ENCODE measurements at regions not wholly inside any gene's neighbourhood (a gene's known extent, or its start where the extent isn't known, plus 50 kb on each side); places are given as distances from the start of the nearest gene placed in this dataset.
"Not testable (repeated sequence)": the region's sequence is repeated elsewhere in the genome, so short reads cannot be mapped to it uniquely, and the experiment has no call there.

GRCh38 chr13:89282241-89282640 is 1611.1 kb downstream of the SLITRK5 start:
- DNase-seq (ENCODE audit: low read depth in 2 of 2, low spot score in 1 of 2): no peak

GRCh38 chr13:89287381-89287780 is 1616.2 kb downstream of the SLITRK5 start:
- no peak for DNase-seq (ENCODE audit: low read depth in 2 of 2, low spot score in 1 of 2)

DNA sequence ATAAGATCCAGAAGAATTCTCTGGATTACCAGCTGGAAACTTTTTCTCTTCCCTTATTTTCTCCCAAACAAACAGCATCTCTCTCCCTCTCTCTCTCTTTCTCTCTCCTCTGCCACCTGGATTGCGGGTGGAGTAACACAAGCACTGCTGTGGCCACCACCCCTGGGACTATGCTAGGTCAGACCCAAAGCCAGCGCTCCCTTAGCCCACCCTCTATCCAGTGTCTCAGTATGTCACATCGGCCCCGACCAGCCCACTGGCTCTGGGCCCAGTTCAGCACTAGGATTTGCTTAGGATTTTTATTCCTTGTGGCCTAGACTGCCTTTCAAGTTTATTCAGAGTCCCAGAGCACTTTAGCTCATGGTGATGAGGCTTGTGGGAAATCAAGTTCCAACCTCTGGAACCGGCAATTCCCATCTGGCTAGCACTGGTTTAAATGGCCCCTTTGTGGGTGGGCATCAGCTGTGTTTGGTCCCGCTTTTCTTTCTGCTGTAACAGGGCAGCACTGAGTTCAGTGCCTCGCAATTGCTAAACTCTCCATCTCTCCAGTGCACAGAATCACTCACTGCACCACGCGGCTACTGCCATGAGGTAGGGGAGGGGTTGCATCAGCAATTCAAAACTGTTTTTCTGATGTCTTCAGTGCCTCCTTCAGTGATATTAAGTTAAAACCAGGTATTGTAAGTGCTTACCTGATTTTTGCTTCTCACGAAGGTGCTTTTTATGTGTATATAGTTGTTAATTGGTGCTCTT is 1623.1 kb downstream of the SLITRK5 start:
- DNase-seq (ENCODE audit: low read depth in 2 of 2, low spot score in 1 of 2): no peak

GRCh38 chr13:89307278-89307677 is 1636.1 kb downstream of the SLITRK5 start:
- no peak for DNase-seq (ENCODE audit: low read depth in 2 of 2, low spot score in 1 of 2)

- no peak for DNase-seq (ENCODE audit: low read depth in 2 of 2, low spot score in 1 of 2)
These were observed 1639.9 kb downstream of the SLITRK5 start for GRCh38 chr13:89310943-89311672.

- DNase-seq (ENCODE audit: low read depth in 2 of 2, low spot score in 1 of 2): no peak
These were observed 1644.1 kb downstream of the SLITRK5 start for GRCh38 chr13:89315287-89315686.

DNA sequence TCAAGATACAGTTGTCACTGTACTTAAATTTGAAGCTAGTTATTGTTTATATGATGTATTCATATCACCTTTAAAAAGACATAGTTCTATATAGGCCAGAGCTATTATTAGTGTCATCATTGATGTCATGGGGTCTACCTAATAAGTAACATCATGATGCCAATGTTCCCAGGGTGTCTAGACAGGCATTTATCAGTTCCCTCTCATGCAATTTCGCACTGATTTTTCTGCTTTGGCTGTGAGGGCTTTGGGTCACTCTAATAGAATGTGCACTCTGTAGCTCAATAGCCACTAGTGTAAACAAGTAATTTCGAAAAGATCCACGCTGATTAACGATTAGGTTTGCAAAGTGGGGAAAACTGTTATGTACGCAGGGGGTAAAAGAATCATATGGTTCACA is 1651.3 kb downstream of the SLITRK5 start:
- no peak for DNase-seq (ENCODE audit: low read depth in 2 of 2, low spot score in 1 of 2)

- no peak for DNase-seq (ENCODE audit: low read depth in 2 of 2, low spot score in 1 of 2)
These were observed 1653.4 kb downstream of the SLITRK5 start for GRCh38 chr13:89324582-89324981.

GRCh38 chr13:89343165-89343564 is 1672.0 kb downstream of the SLITRK5 start:
- no peak for DNase-seq (ENCODE audit: low read depth in 2 of 2, low spot score in 1 of 2)

- DNase-seq (ENCODE audit: low read depth in 2 of 2, low spot score in 1 of 2): no peak
These were observed 1681.2 kb downstream of the SLITRK5 start for GRCh38 chr13:89352384-89352783.

DNA sequence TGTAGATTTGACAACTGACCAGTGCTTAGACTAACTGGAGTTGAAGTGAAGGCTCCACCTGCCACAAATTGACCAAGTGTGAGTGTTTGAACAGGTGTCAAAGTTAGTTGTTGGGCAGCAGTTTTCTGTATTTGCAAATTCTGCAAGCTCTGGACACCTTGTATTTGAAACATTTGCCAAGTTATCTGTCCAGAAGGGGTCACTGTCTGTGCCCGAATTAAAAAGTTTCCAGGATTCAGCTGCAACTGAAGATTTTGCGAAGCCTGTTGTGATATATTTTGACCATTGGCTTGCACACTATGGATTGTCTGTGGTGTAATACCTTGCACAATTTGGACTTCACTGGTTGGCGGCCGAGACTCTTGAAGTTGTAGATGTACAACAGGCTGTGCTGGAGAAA is 1690.7 kb downstream of the SLITRK5 start:
- no peak for DNase-seq (ENCODE audit: low read depth in 2 of 2, low spot score in 1 of 2)

DNA sequence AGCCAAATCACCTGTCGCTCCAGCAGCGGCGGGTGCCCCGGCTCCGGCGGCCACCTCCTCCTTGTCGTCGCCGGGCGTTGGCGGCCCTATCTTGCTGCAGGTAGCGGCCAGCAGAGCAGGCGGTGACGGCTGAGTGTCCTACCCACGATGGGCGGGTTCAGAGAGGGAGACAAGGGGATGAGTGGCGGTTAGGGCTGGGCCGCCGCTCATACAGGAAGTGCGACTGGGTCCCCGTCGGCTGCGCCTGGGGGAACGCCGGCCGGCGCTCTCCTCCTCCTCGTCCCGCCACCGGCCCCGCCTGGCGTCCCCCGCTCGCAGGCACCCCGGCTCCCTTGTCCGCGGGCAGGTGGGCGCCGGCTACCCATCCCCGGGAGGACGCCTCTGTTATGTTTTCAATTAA is 1692.0 kb downstream of the SLITRK5 start:
- no peak for DNase-seq (ENCODE audit: low read depth in 2 of 2, low spot score in 1 of 2)

DNA sequence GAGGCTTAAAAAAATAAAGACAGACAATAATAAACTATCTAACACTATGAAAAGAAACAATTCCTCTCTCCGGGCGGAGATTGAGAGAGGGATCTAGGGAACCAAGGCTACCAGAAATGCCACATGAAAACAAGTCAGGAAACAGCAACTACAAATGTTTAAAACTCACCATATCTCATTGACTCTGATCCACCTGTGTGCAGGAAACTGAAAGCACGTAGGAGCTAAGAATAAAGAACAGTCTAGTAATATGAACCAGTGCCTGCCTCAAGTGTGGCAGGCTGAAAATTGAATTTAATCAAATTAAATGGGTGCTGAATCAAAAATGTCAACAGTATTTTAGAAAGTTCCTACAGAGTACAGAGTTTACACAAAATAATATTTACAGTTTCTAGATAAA is 1701.0 kb downstream of the SLITRK5 start:
- DNase-seq (ENCODE audit: low read depth in 2 of 2, low spot score in 1 of 2): no peak

GRCh38 chr13:89375839-89376238 is 1704.7 kb downstream of the SLITRK5 start:
- no peak for DNase-seq (ENCODE audit: low read depth in 2 of 2, low spot score in 1 of 2)

DNA sequence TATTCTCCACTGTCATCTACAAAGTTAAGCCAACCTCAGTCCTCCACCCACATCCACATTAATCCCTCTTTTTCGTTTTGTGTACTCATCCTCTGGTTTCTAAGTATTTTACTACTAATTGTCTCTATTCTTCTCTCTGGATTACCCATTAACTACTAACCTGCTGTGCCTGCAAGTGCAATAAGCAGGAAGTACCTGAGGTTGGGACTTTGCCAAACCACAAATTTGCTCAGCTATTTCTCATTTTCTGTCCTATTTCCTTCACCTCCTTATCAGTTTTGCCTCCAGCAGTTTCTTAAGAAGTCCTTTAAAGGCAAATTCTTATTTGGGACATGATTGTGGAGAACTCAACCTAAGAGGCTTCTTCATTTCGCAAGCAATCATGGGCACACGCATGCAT is 1708.9 kb downstream of the SLITRK5 start:
- DNase-seq (ENCODE audit: low read depth in 2 of 2, low spot score in 1 of 2): no peak

GRCh38 chr13:89382981-89383380 is 1711.8 kb downstream of the SLITRK5 start:
- DNase-seq (ENCODE audit: low read depth in 2 of 2, low spot score in 1 of 2): no peak

- no peak for DNase-seq (ENCODE audit: low read depth in 2 of 2, low spot score in 1 of 2)
These were observed 1712.7 kb downstream of the SLITRK5 start for GRCh38 chr13:89383891-89384290.

DNA sequence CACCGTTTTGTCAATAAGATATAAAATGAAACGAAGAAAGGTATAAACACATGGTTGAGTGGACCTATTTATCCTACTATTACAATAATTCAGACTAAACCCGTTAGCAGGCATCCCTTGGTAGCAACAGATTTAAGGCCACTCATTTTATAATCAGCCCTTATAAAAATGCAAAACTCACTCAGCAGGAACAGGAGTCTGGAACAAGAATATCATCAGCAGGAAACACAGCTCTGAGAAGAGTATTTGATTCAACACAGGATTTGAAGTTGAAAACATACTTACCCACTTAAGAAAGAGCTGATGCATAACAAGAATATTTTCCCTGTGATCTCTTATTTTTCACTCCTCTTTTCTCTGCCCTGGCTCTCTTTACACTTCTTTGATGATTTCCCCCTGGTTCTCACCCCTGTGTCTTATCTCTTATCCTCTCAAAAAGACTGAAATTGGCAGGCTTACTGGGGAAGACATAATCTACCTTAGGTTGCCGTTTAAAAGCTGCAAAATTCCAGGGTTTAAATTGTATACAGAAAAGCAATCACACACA is 1722.7 kb downstream of the SLITRK5 start:
- DNase-seq (ENCODE audit: low read depth in 2 of 2, low spot score in 1 of 2): no peak

GRCh38 chr13:89401264-89401675 is 1730.1 kb downstream of the SLITRK5 start:
- no peak for DNase-seq (ENCODE audit: low read depth in 2 of 2, low spot score in 1 of 2)

- DNase-seq (ENCODE audit: low read depth in 2 of 2, low spot score in 1 of 2): no peak
These were observed 1731.0 kb downstream of the SLITRK5 start for GRCh38 chr13:89402211-89402610.

DNA sequence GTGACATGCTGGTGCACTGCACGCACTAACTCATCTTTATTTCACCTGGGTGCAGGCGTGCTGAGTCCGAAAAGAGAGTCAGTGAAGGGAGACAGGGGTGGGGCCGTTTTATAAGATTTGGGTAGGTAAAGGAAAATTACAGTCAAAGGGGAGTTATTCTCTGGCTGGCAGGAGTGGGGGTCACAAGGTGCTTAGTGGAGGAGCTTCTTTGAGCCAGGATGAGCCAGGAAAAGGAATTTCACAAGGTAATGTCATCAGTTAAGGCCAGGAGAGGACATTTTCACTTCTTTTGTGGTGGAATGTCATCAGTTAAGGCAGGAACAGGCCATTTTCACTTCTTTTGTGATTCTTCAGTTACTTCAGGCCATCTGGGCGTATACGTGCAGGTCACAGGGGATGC is 1734.9 kb downstream of the SLITRK5 start:
- not testable (repeated sequence) for DNase-seq (ENCODE audit: low read depth in 2 of 2, low spot score in 1 of 2)

DNA sequence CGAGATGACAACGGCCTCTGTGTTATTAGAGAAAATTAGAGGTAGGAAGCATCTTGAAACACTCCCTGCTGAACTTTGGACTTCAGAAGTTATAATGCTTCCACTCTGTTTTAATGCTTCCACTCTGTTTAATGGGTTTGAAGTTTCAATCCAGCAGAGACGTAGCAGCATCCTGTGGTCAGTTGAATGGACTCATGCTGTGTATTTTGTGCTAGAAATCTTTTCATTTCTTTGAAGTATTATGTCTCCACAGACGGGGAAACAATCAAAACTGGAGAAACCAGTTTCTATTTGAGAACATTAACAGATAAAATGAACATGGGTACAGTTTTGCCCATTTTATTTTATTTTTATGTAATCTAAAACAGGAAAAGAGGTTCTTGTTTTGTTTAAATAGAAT is 1736.2 kb downstream of the SLITRK5 start:
- no peak for DNase-seq (ENCODE audit: low read depth in 2 of 2, low spot score in 1 of 2)
